GM20431 (cell line): ENCODE measurements at regions not wholly inside any gene's neighbourhood (a gene's known extent, or its start where the extent isn't known, plus 50 kb on each side); places are given as distances from the start of the nearest gene placed in this dataset.

ENCODE experiments used
- in situ Hi-C: fragments of 300-500 bp; cut with MseI, MboI; formaldehyde crosslinking; loops from one replicate; pipeline ENCODE4 v1.15.0; 2020; ENCODE audit warnings: low sequenced_read_pairs; ENCODE audit not compliant: unreplicated experiment

GRCh38 chr9:115513148-115513547 is 395.2 kb upstream of the TNC start:
- in situ Hi-C loops, result no loop called here

- in situ Hi-C loops, result no loop called here
These were observed 396.5 kb upstream of the TNC start for GRCh38 chr9:115514454-115514853.

GRCh38 chr9:115517335-115518075 is 399.5 kb upstream of the TNC start:
- in situ Hi-C loops, result no loop called here

GRCh38 chr9:115520646-115521045 is 402.7 kb upstream of the TNC start:
- in situ Hi-C loops, result no loop called here

GRCh38 chr9:115522912-115523311 is 405.0 kb upstream of the TNC start:
- in situ Hi-C loops, result no loop called here

- in situ Hi-C loops, result no loop called here
These were observed 406.6 kb upstream of the TNC start for GRCh38 chr9:115524453-115525059.

GRCh38 chr9:115525111-115526058 is 407.4 kb upstream of the TNC start:
- in situ Hi-C loops, result no loop called here

GRCh38 chr9:115531410-115532125 is 413.6 kb upstream of the TNC start:
- in situ Hi-C loops, result no loop called here

GRCh38 chr9:115533511-115533910 is 415.6 kb upstream of the TNC start:
- in situ Hi-C loops, result no loop called here

GRCh38 chr9:115540091-115540490 is 422.1 kb upstream of the TNC start:
- in situ Hi-C loops, result no loop called here

- in situ Hi-C loops, result no loop called here
These were observed 425.6 kb upstream of the TNC start for GRCh38 chr9:115543511-115543910.

- in situ Hi-C loops, result no loop called here
These were observed 430.8 kb upstream of the TNC start for GRCh38 chr9:115548609-115549260.

- in situ Hi-C loops, result no loop called here
These were observed 433.4 kb upstream of the TNC start for GRCh38 chr9:115551396-115551795.

GRCh38 chr9:115553060-115553773 is 435.3 kb upstream of the TNC start:
- in situ Hi-C loops, result no loop called here

GRCh38 chr9:115556432-115556831 is 438.5 kb upstream of the TNC start:
- in situ Hi-C loops, result no loop called here

GRCh38 chr9:115575147-115575546 is 457.2 kb upstream of the TNC start:
- in situ Hi-C loops, result loop anchor here (25.0 kb wide), 1 partner anchor 1087 kb away; no protein-coding TSS in a partner anchor

- in situ Hi-C loops, result loop anchor here (25.0 kb wide), 1 partner anchor 1077 kb away; no protein-coding TSS in a partner anchor
These were observed 467.5 kb upstream of the TNC start for GRCh38 chr9:115585458-115585857.

- in situ Hi-C loops, result loop anchor here (25.0 kb wide), 1 partner anchor 1075 kb away; no protein-coding TSS in a partner anchor
These were observed 469.4 kb upstream of the TNC start for GRCh38 chr9:115587310-115587709.

GRCh38 chr9:115590011-115590410 is 472.1 kb upstream of the TNC start:
- in situ Hi-C loops, result loop anchor here (25.0 kb wide), 1 partner anchor 1072 kb away; no protein-coding TSS in a partner anchor
